Stimulated activated CD4-positive, alpha-beta T cell treated with anti-CD3 and anti-CD28 coated beads, Interleukin-2, amount 100 ng/mL, for 24 hours (primary cell): ENCODE measurements at regions not wholly inside any gene's neighbourhood (a gene's known extent, or its start where the extent isn't known, plus 50 kb on each side); places are given as distances from the start of the nearest gene placed in this dataset.

ENCODE experiments used
- DNase-seq, 2 donors: peaks; one replicate each; pipeline ENCODE4 v3.0.0-alpha.2; 2020

- DNase-seq, result no peak
Measured at GRCh38 chr14:38073641-38074040, 134.1 kb upstream of the SSTR1 start.

GRCh38 chr14:38074081-38074480 is 133.6 kb upstream of the SSTR1 start:
- DNase-seq, result no peak

- DNase-seq, result no peak
Measured at GRCh38 chr14:38074754-38075153, 132.9 kb upstream of the SSTR1 start.

GRCh38 chr14:38078393-38078792 is 129.3 kb upstream of the SSTR1 start:
- DNase-seq, result no peak

- no peak for DNase-seq
Measured at GRCh38 chr14:38079268-38079667, 128.4 kb upstream of the SSTR1 start.

GRCh38 chr14:38079886-38080285 is 127.8 kb upstream of the SSTR1 start:
- DNase-seq, result no peak

- no peak for DNase-seq
Measured at GRCh38 chr14:38080696-38081095, 127.0 kb upstream of the SSTR1 start.

GRCh38 chr14:38083039-38083438 is 124.7 kb upstream of the SSTR1 start:
- DNase-seq, result no peak

GRCh38 chr14:38089123-38089522 is 118.6 kb upstream of the SSTR1 start:
- no peak for DNase-seq

- DNase-seq, result no peak
Measured at GRCh38 chr14:38090506-38090905, 117.2 kb upstream of the SSTR1 start.

- DNase-seq, result no peak
Measured at GRCh38 chr14:38098074-38098836, 109.4 kb upstream of the SSTR1 start.

- no peak for DNase-seq
Measured at GRCh38 chr14:38101679-38102078, 106.0 kb upstream of the SSTR1 start.

- DNase-seq, result no peak
Measured at GRCh38 chr14:38103542-38104225, 104.0 kb upstream of the SSTR1 start.

GRCh38 chr14:38105106-38105702 is 102.5 kb upstream of the SSTR1 start:
- no peak for DNase-seq

- no peak for DNase-seq
Measured at GRCh38 chr14:38107216-38107631, 100.5 kb upstream of the SSTR1 start.

GRCh38 chr14:38108681-38109080 is 99.0 kb upstream of the SSTR1 start:
- no peak for DNase-seq

- no peak for DNase-seq
Measured at GRCh38 chr14:38110258-38110657, 97.4 kb upstream of the SSTR1 start.

GRCh38 chr14:38111046-38111445 is 96.7 kb upstream of the SSTR1 start:
- DNase-seq, result no peak

- DNase-seq, result no peak
Measured at GRCh38 chr14:38113546-38113945, 94.2 kb upstream of the SSTR1 start.

GRCh38 chr14:38116895-38117294 is 90.8 kb upstream of the SSTR1 start:
- no peak for DNase-seq

- no peak for DNase-seq
Measured at GRCh38 chr14:38120109-38120508, 87.6 kb upstream of the SSTR1 start.

- DNase-seq, result no peak
Measured at GRCh38 chr14:38121320-38122020, 86.2 kb upstream of the SSTR1 start.

- DNase-seq, result no peak
Measured at GRCh38 chr14:38122241-38122640, 85.5 kb upstream of the SSTR1 start.

GRCh38 chr14:38124506-38124905 is 83.2 kb upstream of the SSTR1 start:
- no peak for DNase-seq
